Smooth muscle cell (in vitro differentiated cells): ENCODE measurements at regions not wholly inside any gene's neighbourhood (a gene's known extent, or its start where the extent isn't known, plus 50 kb on each side); places are given as distances from the start of the nearest gene placed in this dataset.

Source experiments
- DNase-seq: peaks from one replicate; lab custom pipeline; 2025; ENCODE audit not compliant: unreplicated experiment; lab: John Stamatoyannopoulos, UW
- H2AFZ ChIP-seq: fragments of 200-600 bp; sonication (generic); 2 replicates; pipeline ENCODE4 v1.6.0; 2016; ENCODE audit warnings: antibody characterized with exemption, low read depth, mild to moderate bottlenecking
- H3F3A ChIP-seq: fragments of 200-600 bp; sonication (generic); 2 replicates; pipeline ENCODE4 v1.6.0; 2017; ENCODE audit warnings: antibody characterized with exemption, low read depth
- H3K27ac ChIP-seq: fragments of 200-600 bp; sonication (generic); 2 replicates; pipeline ENCODE4 v1.5.1; 2016; ENCODE audit warnings: low read depth, mild to moderate bottlenecking
- H3K27me3 ChIP-seq: fragments of 200-600 bp; sonication (generic); 2 replicates; pipeline ENCODE4 v1.6.1; 2016; ENCODE audit warnings: low read depth, mild to moderate bottlenecking
- H3K36me3 ChIP-seq: fragments of 200-600 bp; sonication (generic); 2 replicates; pipeline ENCODE4 v1.5.1; 2016; ENCODE audit warnings: low read depth
- H3K4me1 ChIP-seq: fragments of 200-600 bp; sonication (generic); 2 replicates; pipeline ENCODE4 v1.5.1; 2016; ENCODE audit warnings: low read depth
- H3K4me2 ChIP-seq: fragments of 200-600 bp; sonication (generic); 2 replicates; pipeline ENCODE4 v1.6.0; 2016; ENCODE audit warnings: mild to moderate bottlenecking
- H3K4me3 ChIP-seq: fragments of 200-600 bp; sonication (generic); 2 replicates; pipeline ENCODE4 v1.5.1; 2016; ENCODE audit warnings: mild to moderate bottlenecking
- H3K79me2 ChIP-seq: fragments of 200-600 bp; sonication (generic); 2 replicates; pipeline ENCODE4 v1.6.0; 2016; ENCODE audit warnings: low read depth, mild to moderate bottlenecking
- H3K9ac ChIP-seq: fragments of 200-600 bp; sonication (generic); 2 replicates; pipeline ENCODE4 v1.6.0; 2016; ENCODE audit warnings: low read depth
- H3K9me3 ChIP-seq: fragments of 200-600 bp; sonication (generic); replicated peaks from 2 replicates; pipeline ENCODE4 v1.5.1; 2016; ENCODE audit warnings: low read depth
- H4K20me1 ChIP-seq: fragments of 200-600 bp; sonication (generic); 2 replicates; pipeline ENCODE4 v1.6.0; 2016; ENCODE audit warnings: low read depth
- WGBS: methylation state at CpG from one replicate; pipeline ENCODE4 v1.1.7; 2016; ENCODE audit warnings: low lambda C conversion rate; 5-methylcytosine and 5-hydroxymethylcytosine counted together
- TF ChIP-seq, protein P1 (sequence below): fragments of 200-600 bp; sonication (generic); IDR thresholded peaks from 2 replicates; pipeline ENCODE4 v1.5.1; 2017; ENCODE audit warnings: borderline replicate concordance, mild to moderate bottlenecking, antibody characterized with exemption; ENCODE audit not compliant: insufficient read depth, poor library complexity, severe bottlenecking

DNA sequence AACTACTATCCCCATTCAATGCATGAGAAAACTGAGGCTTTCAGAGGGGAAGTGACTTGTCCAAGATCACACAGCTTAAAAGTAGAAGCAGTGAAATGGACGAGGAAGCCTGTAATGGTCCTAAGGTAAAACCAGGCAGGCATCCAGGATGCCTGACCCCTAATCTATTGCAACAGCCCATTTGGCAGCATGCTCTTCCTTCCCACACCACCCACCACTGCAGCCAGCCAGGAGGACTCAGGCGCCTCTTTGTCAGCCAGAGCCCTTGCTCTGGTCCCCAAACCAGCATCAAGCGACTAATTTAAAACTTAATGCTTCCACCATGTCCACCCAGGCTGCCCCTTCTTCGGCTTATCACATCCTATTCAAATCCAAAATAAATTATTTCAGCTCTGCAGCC is 541.6 kb downstream of the CDK5RAP2 start:
- WGBS = 88% methylated on average over 4 of the region's 4 CpGs
- H3K4me1 ChIP-seq = peaks cover 7% of the 10 kb centered on the region
- H3K4me2 ChIP-seq = no peak overlapping the region
- no peak overlapping the region for H2AFZ ChIP-seq
- H3K4me3 ChIP-seq = no peak overlapping the region
- H3K27ac ChIP-seq = no peak overlapping the region
- no peak for DNase-seq
- H3K9ac ChIP-seq = no peak overlapping the region
- H3K27me3 ChIP-seq = peaks cover 23% of the 10 kb centered on the region
- TF ChIP-seq, protein P1, sequence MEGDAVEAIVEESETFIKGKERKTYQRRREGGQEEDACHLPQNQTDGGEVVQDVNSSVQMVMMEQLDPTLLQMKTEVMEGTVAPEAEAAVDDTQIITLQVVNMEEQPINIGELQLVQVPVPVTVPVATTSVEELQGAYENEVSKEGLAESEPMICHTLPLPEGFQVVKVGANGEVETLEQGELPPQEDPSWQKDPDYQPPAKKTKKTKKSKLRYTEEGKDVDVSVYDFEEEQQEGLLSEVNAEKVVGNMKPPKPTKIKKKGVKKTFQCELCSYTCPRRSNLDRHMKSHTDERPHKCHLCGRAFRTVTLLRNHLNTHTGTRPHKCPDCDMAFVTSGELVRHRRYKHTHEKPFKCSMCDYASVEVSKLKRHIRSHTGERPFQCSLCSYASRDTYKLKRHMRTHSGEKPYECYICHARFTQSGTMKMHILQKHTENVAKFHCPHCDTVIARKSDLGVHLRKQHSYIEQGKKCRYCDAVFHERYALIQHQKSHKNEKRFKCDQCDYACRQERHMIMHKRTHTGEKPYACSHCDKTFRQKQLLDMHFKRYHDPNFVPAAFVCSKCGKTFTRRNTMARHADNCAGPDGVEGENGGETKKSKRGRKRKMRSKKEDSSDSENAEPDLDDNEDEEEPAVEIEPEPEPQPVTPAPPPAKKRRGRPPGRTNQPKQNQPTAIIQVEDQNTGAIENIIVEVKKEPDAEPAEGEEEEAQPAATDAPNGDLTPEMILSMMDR = no peak
- no peaks in the 10 kb centered on the region for H3K79me2 ChIP-seq
- no peaks in the 10 kb centered on the region for H3K9me3 ChIP-seq
- no peaks in the 10 kb centered on the region for H4K20me1 ChIP-seq
- H3F3A ChIP-seq = no peaks in the 10 kb centered on the region
- no peaks in the 10 kb centered on the region for H3K36me3 ChIP-seq

DNA sequence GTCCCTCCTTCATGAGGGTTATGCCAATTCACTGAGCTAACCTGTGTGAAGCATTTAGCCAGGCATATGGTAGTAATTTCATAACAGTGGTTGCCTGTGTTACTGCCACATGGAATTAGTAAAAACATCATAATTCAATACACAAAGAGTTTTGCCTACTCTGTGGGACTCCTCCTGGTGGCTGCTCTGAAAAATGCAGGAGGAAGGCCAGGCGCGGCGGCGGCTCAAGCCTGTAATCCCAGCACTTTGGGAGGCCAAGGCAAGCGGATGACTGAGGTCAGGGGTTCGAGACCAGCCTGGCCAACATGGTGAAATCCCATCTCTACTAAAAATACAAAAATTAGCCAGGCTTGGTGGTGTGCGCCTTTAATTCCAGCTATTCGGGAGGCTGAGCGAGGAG is 547.3 kb downstream of the CDK5RAP2 start:
- Histone ChIP-seq H3K4me1 (peaks cover 7% of the 10 kb centered on the region), H2AFZ (no peak overlapping the region), H4K20me1 (no peaks in the 10 kb centered on the region), H3K4me3 (no peak overlapping the region), H3K27ac (no peak overlapping the region), H3K36me3 (no peaks in the 10 kb centered on the region), H3F3A (no peaks in the 10 kb centered on the region), H3K9me3 (no peaks in the 10 kb centered on the region), H3K79me2 (no peaks in the 10 kb centered on the region), H3K27me3 (peaks cover 14% of the 10 kb centered on the region), H3K4me2 (no peak overlapping the region), H3K9ac (no peak overlapping the region)
- TF ChIP-seq, protein P1 = peak; percentile 34
- no peak for DNase-seq
- 90% methylated on average over 9 of the region's 9 CpGs for WGBS

DNA sequence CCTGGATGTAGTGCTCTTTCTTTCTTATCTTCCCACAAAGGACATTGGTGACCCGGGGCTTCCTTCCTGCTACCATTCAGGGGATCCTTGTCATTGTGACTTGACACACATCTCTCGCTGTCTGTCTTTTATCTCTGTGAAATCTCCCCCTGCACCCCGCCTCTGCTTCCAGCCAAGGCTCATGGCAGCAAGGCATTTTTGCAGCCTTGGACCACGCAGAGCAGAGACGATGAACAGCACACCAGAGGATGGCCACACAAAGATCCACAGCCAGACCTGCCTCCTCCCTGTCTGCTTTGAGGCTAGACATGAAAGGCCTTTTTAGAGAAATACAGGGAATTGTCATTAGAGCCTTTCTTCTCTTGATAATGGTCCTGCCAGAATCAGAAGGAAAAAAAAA is 549.1 kb downstream of the CDK5RAP2 start:
- DNase-seq = no peak
- H3K79me2 ChIP-seq = no peaks in the 10 kb centered on the region
- no peaks in the 10 kb centered on the region for H3F3A ChIP-seq
- H3K9me3 ChIP-seq = no peaks in the 10 kb centered on the region
- TF ChIP-seq, protein P1 = no peak
- no peak overlapping the region for H3K9ac ChIP-seq
- no peak overlapping the region for H3K4me2 ChIP-seq
- H2AFZ ChIP-seq = no peak overlapping the region
- no peaks in the 10 kb centered on the region for H3K36me3 ChIP-seq
- no peak overlapping the region for H3K4me3 ChIP-seq
- H4K20me1 ChIP-seq = no peaks in the 10 kb centered on the region
- 46% methylated on average over 5 of the region's 5 CpGs for WGBS
- peaks cover 5% of the 10 kb centered on the region for H3K27me3 ChIP-seq
- no peak overlapping the region for H3K27ac ChIP-seq
- H3K4me1 ChIP-seq = no peaks in the 10 kb centered on the region

DNA sequence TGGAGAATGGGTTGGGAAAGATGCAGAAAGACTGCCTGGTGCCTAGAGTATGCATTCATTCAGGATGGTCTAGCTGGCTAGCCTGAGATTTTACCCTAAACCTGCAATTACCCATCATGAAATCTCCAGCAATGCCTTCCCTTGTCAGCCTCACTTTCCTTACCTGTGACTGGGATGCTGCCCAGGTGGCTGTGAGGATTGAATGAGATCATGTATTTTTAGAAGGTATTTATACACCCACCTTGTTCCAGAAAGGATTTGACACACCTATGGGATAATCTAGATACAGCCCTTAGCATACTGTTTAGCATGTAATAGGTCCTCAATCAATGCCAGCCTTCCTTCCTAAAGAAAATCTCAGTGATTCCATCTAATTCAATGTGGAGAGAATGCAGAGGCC is 561.4 kb downstream of the CDK5RAP2 start:
- no peaks in the 10 kb centered on the region for H3K79me2 ChIP-seq
- no peak overlapping the region for H3K4me2 ChIP-seq
- TF ChIP-seq, protein P1 = no peak
- H3K9me3 ChIP-seq = no peaks in the 10 kb centered on the region
- DNase-seq = no peak
- H2AFZ ChIP-seq = no peak overlapping the region
- H3F3A ChIP-seq = no peaks in the 10 kb centered on the region
- no peaks in the 10 kb centered on the region for H3K27me3 ChIP-seq
- H3K27ac ChIP-seq = no peak overlapping the region
- H3K9ac ChIP-seq = no peak overlapping the region
- H3K4me1 ChIP-seq = no peaks in the 10 kb centered on the region
- H3K4me3 ChIP-seq = no peak overlapping the region
- H4K20me1 ChIP-seq = no peaks in the 10 kb centered on the region
- no peaks in the 10 kb centered on the region for H3K36me3 ChIP-seq
